Glomerular visceral epithelial cell (primary cell): ENCODE measurements at regions not wholly inside any gene's neighbourhood (a gene's known extent, or its start where the extent isn't known, plus 50 kb on each side); places are given as distances from the start of the nearest gene placed in this dataset.
"Not testable (repeated sequence)": the region's sequence is repeated elsewhere in the genome, so short reads cannot be mapped to it uniquely, and the experiment has no call there.

Experiments used
- DNase-seq: peaks from one replicate; pipeline ENCODE4 v3.0.0-alpha.2; 2016; ENCODE audit errors: extremely low spot score

DNA sequence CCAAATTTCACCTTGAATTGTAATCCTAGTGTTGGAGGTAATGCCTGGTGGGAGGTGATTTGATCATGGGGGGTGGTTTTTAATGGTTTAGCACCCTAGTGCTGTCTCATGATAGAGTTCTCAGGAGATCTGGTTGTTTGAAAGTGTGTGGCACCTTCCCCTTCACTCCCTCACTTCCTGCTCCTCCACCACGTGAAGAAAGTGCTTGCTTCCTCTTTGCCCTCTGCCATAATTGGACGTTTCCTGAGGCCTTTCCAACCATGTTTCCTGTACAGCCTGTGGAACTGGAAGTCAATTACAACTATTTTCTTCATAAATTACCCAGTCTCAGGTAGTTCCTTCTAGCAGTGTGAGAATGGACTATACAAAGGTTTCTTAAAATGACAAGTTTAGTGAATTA lies 251.8 kb upstream of the NETO1 start:
- DNase-seq, result no peak

DNA sequence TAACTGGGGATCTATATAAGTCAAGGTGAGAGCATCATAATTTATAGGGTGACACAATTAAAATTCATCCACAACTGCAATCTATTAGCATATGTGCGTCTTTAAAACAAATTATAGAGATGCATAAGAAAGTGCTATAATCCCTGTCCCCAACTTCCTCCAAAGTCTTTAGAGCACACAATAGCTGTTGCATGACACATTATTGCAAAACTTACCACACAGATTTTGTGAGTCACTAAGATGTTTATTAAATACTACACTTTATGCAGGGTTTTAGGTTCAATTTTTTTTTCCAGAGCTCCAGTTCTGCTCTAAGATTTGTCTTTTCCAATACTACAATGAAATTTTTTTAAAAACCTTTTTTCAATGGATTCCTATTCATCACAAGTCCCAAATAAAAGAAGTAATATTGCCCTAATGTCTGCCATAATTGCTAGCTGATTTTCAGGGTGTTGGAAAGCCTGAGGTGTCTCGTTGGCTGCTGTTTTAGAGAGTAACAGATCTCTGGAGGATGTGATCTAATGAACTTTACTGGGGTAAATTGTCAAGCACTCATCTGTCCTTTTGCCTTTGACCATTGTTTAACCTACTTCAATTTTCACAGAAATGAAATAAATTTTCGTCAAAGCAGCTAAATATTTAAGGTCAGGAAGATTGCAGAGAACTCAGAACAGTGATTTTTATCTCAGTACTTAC lies 250.5 kb upstream of the NETO1 start:
- DNase-seq, result no peak

DNA sequence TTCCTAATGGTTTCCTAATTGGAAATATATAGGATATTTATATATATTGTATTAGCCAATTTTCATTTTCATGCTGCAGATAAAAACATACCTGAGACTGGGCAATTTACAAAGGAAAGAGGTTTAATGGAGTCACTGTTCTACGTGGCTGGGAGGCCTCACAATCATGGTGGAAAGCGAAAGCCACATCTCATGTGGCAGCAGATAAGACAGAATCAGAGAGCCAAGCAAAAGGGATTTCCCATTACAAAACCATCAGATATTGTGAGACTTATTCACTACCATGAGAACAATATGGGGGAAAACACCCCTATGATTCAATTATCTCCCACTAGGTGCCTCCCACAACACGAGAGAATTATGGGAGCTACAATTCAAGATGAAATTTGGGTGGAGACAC lies 242.5 kb upstream of the NETO1 start:
- no peak for DNase-seq

DNA sequence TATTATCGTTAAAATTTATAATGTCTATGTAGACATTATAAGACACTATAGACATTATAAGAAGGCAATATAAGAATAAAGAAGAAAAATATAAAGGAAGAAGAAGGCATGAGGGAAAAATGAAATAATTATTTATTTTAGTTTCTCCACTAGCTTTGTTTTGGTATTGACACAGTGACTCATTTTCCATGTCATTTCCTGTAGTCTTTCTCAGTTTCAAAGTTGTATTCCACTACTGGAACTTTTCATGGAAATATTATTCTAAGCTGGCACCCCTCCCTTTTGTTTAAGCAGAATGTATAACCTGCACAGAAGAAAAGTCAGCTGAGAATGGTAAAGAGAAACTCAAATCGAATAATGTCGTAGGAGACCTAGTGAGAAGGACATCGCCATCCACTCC lies 234.2 kb upstream of the NETO1 start:
- no peak for DNase-seq

DNA sequence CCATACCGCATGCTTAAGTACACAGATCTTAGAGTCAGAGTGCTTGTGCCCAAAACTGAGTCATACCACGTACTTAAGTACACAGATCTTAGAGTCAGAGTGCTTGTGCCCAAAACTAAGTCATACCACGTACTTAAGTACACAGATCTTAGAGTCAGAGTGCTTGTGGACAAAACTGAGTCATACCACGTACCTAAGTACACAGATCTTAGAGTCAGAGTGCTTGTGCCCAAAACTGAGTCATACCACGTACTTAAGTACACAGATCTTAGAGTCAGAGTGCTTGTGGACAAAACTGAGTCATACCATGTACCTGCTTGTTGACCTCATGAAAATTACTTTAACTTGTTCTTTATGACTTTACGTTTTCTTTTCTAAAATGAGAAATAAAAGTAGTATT lies 233.7 kb upstream of the NETO1 start:
- not testable (repeated sequence) for DNase-seq

DNA sequence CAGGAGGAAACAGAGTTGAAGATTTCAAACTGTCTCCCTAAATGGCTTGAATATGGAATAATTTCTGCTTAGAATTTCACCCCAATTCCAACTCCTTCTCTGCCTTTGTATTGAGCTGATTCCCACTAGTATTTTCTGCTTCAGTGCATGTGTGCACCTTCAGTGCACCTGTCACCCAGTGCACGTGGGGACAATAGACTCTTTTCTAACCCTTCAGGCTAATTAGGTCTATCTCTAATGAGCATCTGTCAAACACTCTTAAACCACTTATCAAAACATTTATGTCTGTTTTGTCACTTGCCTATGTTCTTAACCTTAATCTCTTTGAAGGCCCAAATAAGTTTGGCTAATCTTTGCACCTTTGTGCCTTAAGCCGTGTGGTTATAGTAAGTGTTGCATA lies 232.0 kb upstream of the NETO1 start:
- DNase-seq, result no peak

DNA sequence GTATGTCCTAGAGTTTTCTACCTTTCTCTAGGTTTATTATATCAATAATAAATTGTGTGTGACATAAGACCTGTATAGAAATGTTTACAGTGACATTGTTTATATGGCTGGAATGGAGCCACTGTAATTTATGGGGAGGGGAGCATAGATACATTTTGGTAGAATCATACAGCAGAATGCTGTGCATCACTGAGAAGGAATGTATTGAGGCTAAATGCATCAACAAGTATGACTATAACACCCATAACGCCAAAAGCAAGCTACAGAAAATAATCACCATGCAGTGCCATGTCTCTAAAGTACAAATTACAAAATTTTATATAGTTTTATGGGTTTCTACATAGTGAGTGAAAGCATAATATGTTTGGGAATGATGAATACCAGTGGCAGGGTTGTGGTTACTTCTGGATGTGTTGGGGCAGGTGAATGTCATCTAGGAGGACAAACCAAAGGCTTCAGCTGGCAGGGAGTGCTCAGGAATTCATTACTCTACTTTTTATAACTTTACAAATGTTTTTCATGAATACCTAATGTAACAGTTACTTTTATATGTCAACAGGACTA lies 226.0 kb upstream of the NETO1 start:
- no peak for DNase-seq

DNA sequence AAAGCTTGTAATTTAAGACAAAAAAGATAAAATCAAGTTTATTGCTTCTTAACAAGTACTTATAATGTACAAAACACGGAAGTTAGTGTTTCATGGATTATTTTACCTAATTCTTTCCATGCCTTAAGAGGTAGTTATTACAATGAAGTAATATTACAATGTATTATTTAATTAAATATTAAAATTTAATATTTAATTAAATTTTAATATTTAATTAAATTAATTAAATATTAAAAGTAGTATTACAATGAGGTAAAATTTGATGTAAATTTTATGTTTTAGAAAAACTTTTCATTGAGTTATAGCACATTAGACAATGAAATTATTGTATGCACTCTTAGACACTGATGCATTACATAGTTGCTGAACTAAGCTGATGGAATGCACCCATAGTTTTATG lies 220.7 kb upstream of the NETO1 start:
- no peak for DNase-seq

DNA sequence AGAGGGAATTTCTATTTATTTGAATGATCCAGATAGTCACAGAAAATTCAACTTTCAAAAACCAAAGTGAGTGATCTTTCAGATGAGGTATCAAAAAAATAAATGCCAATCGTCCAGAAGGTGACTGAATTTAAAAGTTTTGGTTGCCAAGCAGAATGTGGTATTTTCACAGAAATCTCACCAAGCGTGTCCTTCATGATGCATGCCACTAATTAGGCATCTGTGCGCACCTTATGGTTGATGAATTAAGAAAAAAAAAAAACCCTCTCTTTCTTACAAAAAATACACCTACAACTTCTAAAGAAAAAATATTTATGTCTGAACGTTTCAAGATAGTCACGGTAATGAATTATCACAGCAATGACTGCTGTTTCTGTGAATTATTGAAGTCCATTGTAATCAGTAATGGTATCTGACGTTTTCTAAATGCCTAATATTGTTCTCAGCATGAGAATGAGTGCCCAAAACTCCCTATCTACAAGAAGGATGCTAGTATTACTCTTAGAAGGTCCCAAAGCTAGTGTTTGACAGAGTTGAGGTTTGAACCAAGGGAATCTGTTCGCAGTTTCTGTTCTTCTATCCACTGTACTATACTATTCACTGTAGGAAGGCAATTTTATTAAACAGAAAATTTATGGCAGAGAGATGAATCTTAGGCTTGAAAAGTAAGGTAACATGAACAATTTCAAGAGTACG lies 219.6 kb upstream of the NETO1 start:
- no peak for DNase-seq

DNA sequence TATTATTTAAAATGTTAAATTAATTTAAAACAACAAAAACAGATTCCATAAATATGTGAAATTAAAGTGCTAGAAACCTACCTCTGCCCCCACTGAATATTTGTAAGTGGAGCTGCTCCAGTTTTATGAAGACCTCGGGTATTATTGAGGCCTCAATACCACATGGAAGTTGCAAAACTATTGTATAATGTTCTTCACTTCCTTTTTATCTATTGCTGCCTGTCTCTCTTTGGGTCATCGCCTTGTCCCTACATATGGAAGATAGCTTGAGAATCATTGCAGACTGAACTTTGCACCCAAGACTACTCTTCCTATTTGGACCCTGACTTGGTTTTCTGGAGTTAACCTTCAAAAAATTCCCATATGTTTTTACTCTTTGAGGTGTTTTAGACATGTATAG lies 212.1 kb upstream of the NETO1 start:
- DNase-seq, result no peak

DNA sequence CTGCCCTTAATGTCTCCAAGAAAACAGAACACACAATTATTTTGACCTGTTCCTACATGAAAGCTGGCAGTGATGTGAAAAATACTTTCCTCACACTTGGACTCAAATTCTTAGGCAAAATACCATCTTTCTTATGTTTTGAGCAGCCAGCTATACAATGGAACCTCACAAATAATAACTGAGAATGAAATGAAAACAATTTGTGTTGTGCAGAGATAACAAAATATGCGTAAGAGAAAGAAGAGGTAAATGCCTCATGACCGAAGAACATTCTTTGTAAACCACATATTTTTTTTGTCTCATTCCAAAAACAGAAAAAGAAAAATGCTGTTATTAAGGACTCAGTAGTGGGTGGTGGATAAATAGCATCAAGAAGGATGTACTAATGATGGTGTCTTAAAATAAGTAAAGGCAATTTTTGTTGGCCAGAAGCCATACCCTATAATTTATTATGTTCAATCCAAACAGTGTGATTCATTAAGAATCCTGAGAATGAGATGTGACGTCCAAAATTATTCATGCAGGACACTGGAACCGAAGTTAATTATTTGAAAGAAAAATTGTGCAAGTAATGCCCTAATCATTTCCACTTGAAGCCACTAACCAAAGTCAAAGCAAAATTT lies 193.0 kb upstream of the NETO1 start:
- DNase-seq, result peak; percentile 70

DNA sequence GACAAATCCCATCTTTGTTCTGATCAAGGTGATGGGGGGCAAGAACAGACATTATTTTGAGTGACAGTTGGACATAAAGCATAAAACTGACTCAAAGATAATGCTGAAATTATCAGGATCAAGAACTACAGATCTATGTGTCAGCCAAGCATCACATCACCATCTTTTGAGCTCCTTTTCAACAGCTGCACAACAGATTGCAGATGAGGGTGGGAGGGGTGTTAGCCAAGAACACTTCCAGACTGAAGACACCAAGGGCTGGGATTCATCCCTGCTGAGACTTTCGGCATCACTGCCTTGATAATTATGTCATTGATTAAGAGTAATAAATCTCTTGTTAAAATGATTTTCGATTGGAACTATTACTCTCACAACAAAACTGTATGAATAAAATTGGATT lies 191.5 kb upstream of the NETO1 start:
- no peak for DNase-seq

DNA sequence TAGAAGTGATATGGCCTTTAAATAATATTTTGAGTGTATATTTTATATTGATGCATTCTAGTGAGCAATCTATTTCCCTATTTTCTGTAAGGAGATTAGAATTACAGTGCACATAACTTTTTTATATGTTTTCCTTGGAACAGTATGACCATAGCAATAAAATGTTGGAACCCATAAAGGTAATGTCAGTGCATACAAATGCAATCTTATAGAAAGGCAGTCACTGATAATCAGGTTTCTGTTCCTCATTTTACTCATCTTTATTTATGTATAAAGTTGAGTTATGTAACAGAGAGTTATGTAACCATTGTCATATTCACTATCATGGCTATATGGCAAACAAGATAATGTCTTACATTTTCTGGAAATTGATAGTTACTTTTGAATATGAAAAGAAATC lies 179.9 kb upstream of the NETO1 start:
- no peak for DNase-seq

DNA sequence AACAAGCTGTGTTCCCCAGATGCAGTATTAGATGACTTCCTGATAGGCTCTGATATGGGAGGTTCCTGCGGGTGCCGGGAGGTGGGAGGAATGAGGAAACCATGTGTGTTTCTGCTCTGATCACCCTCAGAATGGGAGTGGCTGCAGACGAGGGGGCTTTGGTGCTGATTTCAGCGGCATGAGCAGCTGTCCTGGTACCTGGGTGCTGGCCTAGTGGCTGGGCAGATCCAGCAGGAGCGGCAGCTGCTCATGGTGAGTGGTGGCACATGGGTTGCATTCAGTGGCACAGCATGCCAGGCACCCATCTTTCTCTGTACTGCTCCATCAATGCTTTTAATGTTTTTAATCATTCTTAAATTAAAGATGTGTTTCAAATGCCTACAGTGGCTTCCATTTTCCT lies 177.2 kb upstream of the NETO1 start:
- DNase-seq, result no peak

DNA sequence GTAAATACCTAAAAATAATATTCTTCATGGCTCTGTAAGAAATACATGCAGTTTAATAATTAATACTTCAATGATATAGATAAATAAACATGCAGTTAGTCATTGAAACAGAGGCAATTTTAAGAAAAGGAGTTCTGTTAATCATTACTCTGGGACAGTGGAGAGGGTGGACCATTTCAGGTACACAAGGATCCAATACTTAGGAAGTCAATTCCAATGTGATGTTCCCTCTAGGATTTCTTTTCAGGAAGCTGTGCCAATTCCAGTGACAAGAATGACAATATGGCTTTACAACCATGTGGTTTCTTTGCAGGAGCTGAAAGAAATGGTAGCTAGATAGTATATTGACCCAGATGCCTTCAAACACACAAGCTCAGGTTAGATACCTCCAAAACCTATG lies 175.8 kb upstream of the NETO1 start:
- DNase-seq, result no peak

DNA sequence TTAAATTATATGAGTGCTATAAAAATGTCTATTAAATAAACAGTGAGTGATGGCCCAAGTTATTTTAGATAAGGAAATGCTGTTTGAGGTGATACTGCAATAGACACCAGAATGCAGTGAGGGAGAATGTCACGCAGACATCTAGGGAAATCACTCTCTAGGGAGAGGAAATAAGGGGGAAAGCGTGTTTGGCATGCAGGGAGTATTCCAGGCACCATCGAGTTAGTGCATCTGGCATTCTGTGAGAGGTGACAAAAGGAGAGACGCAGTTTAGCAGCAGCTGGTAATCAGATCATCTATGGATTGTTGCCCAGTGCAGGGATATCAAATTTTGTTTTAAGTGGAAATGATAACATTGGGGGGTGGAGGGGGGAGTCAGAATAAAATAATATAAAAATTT lies 175.4 kb upstream of the NETO1 start:
- no peak for DNase-seq

DNA sequence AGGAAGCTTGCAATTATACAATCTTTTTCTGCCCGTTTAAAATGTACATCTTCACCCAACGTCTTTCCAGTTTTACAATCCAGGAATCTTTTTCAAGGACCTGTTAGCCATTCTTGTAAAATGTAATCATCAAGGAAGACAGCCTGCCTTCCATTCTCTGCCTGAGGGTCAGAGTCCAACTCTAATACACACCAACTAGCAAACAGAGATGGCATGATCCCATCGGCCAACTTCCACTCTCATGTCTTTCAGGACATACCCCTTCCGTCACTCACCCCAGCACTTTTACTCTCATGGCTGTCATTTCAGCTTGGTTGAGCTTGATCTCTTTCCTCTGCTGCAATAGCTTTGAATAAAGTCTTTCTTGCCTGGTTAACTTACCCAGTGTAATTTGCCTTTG lies 172.5 kb upstream of the NETO1 start:
- no peak for DNase-seq

DNA sequence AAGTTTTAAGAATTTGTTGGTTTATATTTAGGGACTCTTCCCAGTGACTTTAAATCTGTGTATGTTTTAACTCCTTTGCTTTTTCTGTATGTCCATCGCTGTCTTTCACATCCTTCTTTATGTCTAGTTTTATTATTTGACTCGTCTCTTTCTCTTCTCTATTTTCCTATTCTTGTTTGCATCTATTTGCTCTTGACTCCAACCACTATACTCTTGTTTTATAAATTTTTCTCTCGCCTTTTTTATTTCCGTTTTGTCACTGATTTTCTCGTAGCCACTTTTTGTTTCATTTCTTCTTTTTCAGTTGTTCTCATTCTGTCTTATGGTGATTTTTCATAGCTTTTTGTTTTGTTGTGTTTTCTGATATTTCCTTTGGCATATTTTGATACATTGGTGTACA lies 170.5 kb upstream of the NETO1 start:
- no peak for DNase-seq

DNA sequence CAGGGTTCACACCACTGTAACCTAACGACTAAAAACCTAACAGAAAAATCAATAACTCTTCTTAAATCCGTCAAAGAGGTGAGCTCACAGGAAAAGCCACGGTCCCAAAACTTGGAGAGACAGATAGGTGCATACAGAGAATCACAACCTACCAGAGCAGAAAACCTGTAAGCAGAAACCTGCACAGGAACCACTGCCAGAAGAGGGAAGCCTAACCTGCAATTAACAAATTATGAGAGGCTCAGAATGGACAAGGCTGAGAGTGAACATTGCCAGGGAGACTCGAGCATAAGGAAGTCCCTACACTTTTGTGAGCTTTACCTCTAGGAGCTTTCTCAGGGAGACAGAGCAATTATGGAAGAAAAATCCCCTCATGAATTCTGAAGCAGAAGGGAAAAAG lies 156.2 kb upstream of the NETO1 start:
- DNase-seq, result no peak

DNA sequence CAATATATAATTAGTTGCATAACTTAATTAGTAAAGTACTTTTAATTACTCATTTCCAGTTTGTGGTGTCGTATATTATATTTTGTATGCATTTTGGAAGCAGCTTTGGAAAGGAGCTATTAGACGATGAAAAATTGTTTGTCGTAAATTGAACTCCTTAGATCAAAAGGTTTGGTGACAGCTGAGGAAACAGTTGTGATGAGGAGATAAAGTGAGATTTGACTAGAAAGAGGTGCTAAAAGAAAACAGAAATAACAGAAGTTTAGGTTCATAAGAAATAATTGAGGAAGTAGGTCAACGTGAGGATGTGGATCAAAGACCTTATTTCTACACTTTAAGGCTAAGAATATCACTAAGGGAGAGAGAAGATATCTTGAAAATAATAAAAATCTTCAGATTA lies 141.9 kb upstream of the NETO1 start:
- DNase-seq, result no peak

DNA sequence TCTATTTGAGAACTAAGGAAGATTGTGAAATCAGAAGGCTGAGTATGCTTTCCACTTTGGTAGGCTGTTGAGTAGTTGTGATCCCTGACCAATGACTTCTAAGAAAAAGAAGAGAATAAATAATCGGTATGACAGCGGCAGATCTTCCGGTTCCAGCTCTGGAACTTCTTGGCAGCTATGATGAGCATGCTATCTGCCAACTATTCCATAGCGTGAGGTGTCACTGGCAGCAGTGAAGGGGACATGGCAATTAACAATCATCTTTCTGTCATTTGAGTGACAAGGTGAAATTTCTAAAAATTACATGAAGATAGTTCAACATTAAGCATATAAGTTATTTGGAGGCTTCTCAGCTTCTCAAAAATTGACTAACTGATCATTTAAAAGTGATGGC lies 140.1 kb upstream of the NETO1 start:
- no peak for DNase-seq

DNA sequence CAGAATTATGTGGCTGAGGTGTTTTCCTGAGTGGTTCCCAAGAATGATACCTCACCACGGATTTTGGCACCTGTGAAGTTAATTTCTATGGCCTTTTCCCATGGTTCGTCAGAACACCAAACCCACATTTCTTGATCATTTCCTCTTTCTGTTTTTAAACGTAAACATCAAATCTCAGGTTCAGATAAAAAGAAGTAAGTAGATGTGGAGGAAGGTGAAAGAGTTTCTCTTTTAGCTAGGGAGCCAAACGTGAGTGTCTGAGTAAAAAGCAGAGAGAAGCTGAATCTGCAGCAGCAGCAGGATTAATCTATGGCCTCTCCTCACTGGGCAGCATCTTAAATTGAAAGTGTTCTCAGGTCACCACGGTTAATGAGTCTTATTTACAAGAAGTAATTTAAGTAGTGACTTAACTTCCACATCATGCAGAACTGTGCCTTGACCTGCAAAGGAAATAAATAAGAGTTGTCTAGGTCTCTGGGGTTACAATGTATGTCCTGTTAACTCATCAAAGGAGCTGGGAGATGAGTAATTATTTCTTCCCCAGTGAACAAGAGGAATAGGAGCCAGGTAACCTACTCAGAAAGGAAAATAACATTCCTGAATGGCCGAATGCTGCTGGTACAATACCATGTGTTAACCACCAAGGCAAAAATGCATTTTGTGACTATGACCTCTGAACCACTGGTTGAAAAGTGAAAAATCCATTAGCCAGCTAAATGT lies 139.6 kb upstream of the NETO1 start:
- no peak for DNase-seq
